ENCODE measurements at regions not wholly inside any gene's neighbourhood (a gene's known extent, or its start where the extent isn't known, plus 50 kb on each side); places are given as distances from the start of the nearest gene placed in this dataset.

DNA sequence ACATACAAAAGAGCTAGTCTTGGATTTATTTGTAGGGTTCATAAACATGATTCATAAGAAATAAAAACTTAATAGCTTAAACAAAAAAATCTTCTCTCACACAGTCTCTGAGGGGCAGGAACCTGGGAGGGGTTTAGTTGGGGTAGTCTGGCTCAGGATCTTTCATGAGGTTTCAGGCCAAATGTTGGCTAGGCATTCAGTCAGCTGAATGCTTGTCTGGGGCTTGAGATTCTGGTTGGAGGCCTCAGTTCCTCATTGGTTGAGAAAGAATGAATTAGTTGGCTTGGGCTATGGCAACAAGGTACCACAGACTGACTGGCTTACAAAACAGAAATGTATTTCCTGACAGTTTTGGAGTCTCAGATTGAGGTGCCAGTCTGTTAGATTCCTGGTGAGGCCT lies 74.3 kb downstream of the ANKRD7 start:
- TF ChIP-seq, protein P1, sequence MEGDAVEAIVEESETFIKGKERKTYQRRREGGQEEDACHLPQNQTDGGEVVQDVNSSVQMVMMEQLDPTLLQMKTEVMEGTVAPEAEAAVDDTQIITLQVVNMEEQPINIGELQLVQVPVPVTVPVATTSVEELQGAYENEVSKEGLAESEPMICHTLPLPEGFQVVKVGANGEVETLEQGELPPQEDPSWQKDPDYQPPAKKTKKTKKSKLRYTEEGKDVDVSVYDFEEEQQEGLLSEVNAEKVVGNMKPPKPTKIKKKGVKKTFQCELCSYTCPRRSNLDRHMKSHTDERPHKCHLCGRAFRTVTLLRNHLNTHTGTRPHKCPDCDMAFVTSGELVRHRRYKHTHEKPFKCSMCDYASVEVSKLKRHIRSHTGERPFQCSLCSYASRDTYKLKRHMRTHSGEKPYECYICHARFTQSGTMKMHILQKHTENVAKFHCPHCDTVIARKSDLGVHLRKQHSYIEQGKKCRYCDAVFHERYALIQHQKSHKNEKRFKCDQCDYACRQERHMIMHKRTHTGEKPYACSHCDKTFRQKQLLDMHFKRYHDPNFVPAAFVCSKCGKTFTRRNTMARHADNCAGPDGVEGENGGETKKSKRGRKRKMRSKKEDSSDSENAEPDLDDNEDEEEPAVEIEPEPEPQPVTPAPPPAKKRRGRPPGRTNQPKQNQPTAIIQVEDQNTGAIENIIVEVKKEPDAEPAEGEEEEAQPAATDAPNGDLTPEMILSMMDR (IDR thresholded peaks at IDR 0.05): no peak
- no peaks in the 10 kb centered on the region for H3K36me3 Mint-ChIP-seq (ENCODE audit: low read depth)
- CTCF ChIA-PET: no interaction called here
- no peak overlapping the region for H3K4me3 Mint-ChIP-seq
- POLR2A ChIA-PET: no interaction called here
- ATAC-seq (ENCODE audit: low read depth) (no peak), DNase-seq (no peak)
- H3K4me1 Mint-ChIP-seq: no peaks in the 10 kb centered on the region
- peaks cover 9% of the 10 kb centered on the region for H3K27me3 Mint-ChIP-seq
- H3K27ac Mint-ChIP-seq: no peak overlapping the region
- no peaks in the 10 kb centered on the region for H3K9me3 Mint-ChIP-seq
- intact Hi-C loops (cut with micrococcal nuclease): no loop called here

DNA sequence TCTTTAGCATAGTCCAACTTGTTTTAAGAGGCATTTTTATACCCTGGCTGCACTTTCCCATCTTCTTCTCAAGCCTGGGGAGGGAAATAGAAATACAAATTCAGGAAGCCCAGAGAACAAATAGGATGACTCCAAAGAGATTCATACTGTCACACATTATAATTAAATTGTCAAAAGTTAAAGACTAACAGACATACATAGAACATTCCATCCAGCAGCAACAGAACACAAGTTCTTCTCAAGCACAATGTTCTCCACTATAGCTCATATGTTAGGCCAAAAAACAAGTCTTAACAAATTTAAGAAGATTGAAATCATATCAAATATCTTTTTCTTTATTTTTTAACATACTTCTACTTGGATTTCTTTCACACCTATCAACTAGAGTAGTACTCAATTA lies 75.7 kb downstream of the ANKRD7 start:
- Mint-ChIP-seq H3K4me1 (no peaks in the 10 kb centered on the region), H3K9me3 (no peaks in the 10 kb centered on the region), H3K36me3 (ENCODE audit: low read depth) (no peaks in the 10 kb centered on the region), H3K27ac (no peak overlapping the region), H3K4me3 (no peak overlapping the region), H3K27me3 (peaks cover 7% of the 10 kb centered on the region)
- intact Hi-C loops (cut with micrococcal nuclease): no loop called here
- ChIA-PET POLR2A (no interaction called here), CTCF (no interaction called here)
- TF ChIP-seq, protein P1 (IDR thresholded peaks at IDR 0.05): no peak
- DNase-seq (no peak), ATAC-seq (ENCODE audit: low read depth) (no peak)

DNA sequence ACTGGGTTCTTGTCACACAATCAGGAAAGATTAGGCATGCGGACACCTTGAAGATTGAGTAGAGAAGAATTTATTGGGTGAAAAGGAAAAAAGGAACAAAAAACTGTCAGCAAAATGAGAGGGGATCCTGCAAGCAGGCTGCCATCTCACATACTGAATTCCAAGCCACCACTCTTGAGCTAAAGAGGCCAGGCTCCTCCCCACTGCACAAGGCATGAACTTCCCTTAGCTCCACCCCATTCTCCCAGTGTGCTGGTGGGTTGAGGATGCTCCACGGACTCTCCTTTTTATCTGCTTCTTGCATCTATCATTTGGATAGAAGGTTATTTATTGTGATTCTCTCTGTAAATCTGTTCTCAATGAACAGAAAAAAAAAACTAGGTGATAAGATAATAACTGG lies 79.6 kb downstream of the ANKRD7 start:
- Mint-ChIP-seq H3K4me3 (no peak overlapping the region), H3K27me3 (no peaks in the 10 kb centered on the region), H3K9me3 (peaks cover 5% of the 10 kb centered on the region), H3K36me3 (ENCODE audit: low read depth) (no peaks in the 10 kb centered on the region), H3K27ac (no peak overlapping the region), H3K4me1 (no peaks in the 10 kb centered on the region)
- DNase-seq (no peak), ATAC-seq (ENCODE audit: low read depth) (no peak)
- CTCF ChIA-PET: no interaction called here
- TF ChIP-seq, protein P1 (IDR thresholded peaks at IDR 0.05): no peak
- POLR2A ChIA-PET: no interaction called here
- intact Hi-C loops (cut with micrococcal nuclease): no loop called here

DNA sequence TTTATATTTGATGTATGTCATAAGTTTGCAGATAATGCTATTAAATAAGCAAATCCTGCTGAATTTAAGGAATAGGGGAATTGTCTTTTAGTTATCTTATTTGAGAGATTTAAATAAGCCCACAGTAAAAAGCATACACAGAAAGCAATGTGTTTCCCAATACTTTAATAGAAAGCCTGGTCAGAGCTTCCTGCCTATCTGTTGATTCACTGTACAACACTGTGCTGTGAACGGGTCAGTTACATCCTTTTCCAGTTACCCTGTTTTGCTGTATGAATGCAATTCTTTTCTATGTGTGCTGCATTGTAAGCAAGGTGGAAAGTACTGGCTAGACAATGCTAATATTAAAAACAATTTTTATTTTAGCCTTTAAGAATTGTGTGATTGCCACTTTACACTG lies 81.2 kb downstream of the ANKRD7 start:
- Mint-ChIP-seq H3K27me3 (no peaks in the 10 kb centered on the region), H3K4me3 (no peak overlapping the region), H3K9me3 (peaks cover 11% of the 10 kb centered on the region), H3K36me3 (ENCODE audit: low read depth) (no peaks in the 10 kb centered on the region), H3K4me1 (no peaks in the 10 kb centered on the region), H3K27ac (no peak overlapping the region)
- intact Hi-C loops (cut with micrococcal nuclease): no loop called here
- ChIA-PET POLR2A (no interaction called here), CTCF (no interaction called here)
- no peak for DNase-seq
- TF ChIP-seq, protein P1 (IDR thresholded peaks at IDR 0.05): no peak
- ATAC-seq (ENCODE audit: low read depth): no peak

DNA sequence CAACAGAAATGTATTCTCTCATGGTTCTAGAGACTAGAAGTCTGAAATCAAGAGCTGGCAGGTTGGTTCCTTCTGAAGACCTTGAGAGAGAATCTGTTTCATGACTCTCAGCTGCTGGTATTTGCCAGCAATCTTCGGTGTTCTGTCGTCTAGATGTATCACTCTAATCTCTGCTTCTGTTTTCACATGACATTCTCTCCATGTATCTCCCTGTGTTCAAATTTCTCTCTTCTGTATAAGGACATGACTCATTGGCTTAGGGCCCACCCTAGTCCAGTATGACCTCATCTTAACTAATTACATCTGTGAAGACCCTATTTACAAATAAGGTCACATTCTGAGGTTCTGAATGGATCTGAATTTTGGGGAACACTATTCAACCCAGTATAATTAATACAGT lies 82.3 kb downstream of the ANKRD7 start:
- intact Hi-C loops (cut with micrococcal nuclease): no loop called here
- Mint-ChIP-seq H3K27me3 (no peaks in the 10 kb centered on the region), H3K36me3 (ENCODE audit: low read depth) (no peaks in the 10 kb centered on the region), H3K4me3 (no peak overlapping the region), H3K9me3 (peaks cover 11% of the 10 kb centered on the region), H3K4me1 (no peaks in the 10 kb centered on the region), H3K27ac (no peak overlapping the region)
- TF ChIP-seq, protein P1 (IDR thresholded peaks at IDR 0.05): no peak
- no peak for DNase-seq
- ATAC-seq (ENCODE audit: low read depth): no peak
- ChIA-PET CTCF (no interaction called here), POLR2A (no interaction called here)
